NB4 (cell line): ENCODE measurements at regions not wholly inside any gene's neighbourhood (a gene's known extent, or its start where the extent isn't known, plus 50 kb on each side); places are given as distances from the start of the nearest gene placed in this dataset.

Experiments
- DNase-seq: peaks from one replicate; pipeline ENCODE4 v3.0.0; 2010; ENCODE audit warnings: low read depth
- H3K4me3 ChIP-seq: one replicate; pipeline ENCODE4 v1.5.1; 2011; ENCODE audit warnings: mild to moderate bottlenecking, low read depth, low read length, moderate library complexity
- CTCF ChIP-seq: IDR thresholded peaks from one replicate; pipeline ENCODE4 v1.5.1; 2012; ENCODE audit warnings: low read depth, low read length
- MAX ChIP-seq: IDR thresholded peaks from 2 replicates; pipeline ENCODE4 v1.6.1; 2011; ENCODE audit warnings: low read depth, low read length
- MYC ChIP-seq: IDR thresholded peaks from 2 replicates; pipeline ENCODE4 v1.6.1; 2011; ENCODE audit warnings: low read depth, low read length
- POLR2A ChIP-seq: IDR thresholded peaks from 2 replicates; pipeline ENCODE4 v1.6.1; 2011; ENCODE audit warnings: mild to moderate bottlenecking; ENCODE audit not compliant: insufficient read length; ENCODE audit errors: extremely low read depth

- H3K4me3 ChIP-seq: no peak overlapping the region
- DNase-seq: no peak
These were observed 971.1 kb upstream of the MAN1A1 start for GRCh38 chr6:120320481-120321162.

GRCh38 chr6:120304223-120304622 is 954.7 kb upstream of the MAN1A1 start:
- TF ChIP-seq MAX (no peak), POLR2A (no peak), CTCF (no peak), MYC (no peak)
- no peak for DNase-seq
- no peak overlapping the region for H3K4me3 ChIP-seq

More at GRCh38 chr6:120320481-120321162, 971.1 kb upstream of the MAN1A1 start:
- TF ChIP-seq CTCF (no peak), MAX (no peak), MYC (no peak), POLR2A (no peak)

GRCh38 chr6:120303527-120303926 is 954.0 kb upstream of the MAN1A1 start:
- H3K4me3 ChIP-seq: no peak overlapping the region
- TF ChIP-seq MAX (no peak), POLR2A (no peak), CTCF (no peak), MYC (no peak)
- no peak for DNase-seq

- DNase-seq: no peak
- TF ChIP-seq MYC (no peak), POLR2A (no peak), MAX (no peak), CTCF (no peak)
- no peak overlapping the region for H3K4me3 ChIP-seq
These were observed 952.5 kb upstream of the MAN1A1 start for GRCh38 chr6:120302041-120302440.

GRCh38 chr6:120290964-120291363 is 941.4 kb upstream of the MAN1A1 start:
- H3K4me3 ChIP-seq: no peak overlapping the region
- no peak for DNase-seq
- TF ChIP-seq MAX: no peak
- no peak for TF ChIP-seq POLR2A
- no peak for TF ChIP-seq MYC

- no peak overlapping the region for H3K4me3 ChIP-seq
- TF ChIP-seq POLR2A: no peak
- TF ChIP-seq CTCF: no peak
- TF ChIP-seq MAX: no peak
- no peak for TF ChIP-seq MYC
- no peak for DNase-seq
These were observed 932.4 kb upstream of the MAN1A1 start for GRCh38 chr6:120282005-120282404.
